Right atrium auricular region (tissue), 2 donors: ENCODE measurements at regions not wholly inside any gene's neighbourhood (a gene's known extent, or its start where the extent isn't known, plus 50 kb on each side); places are given as distances from the start of the nearest gene placed in this dataset.

Experiments used
- DNase-seq: peaks from one replicate; pipeline ENCODE4 v3.0.0-alpha.2; 2019; ENCODE audit warnings: low spot score
- H3K27ac ChIP-seq, 2 donors: fragments of 200-600 bp; sonication (generic); 1 replicate in 1 of 2; 2 replicates in 1 of 2; pipeline ENCODE4 v1.5.1; 2016 to 2019
- H3K27me3 ChIP-seq, 2 donors: fragments of 200-600 bp; sonication (generic); one replicate each; pipeline versions ENCODE4 v1.5.1 to v1.6.0; 2017 to 2019
- H3K36me3 ChIP-seq: fragments of 200-600 bp; sonication (generic); one replicate; pipeline ENCODE4 v1.5.1; 2016
- H3K4me1 ChIP-seq, 2 donors: fragments of 200-600 bp; sonication (generic); one replicate each; pipeline versions ENCODE4 v1.5.1 to v1.6.0; 2017 to 2019
- H3K4me3 ChIP-seq, 2 donors: fragments of 200-600 bp; sonication (generic); 1 replicate in 1 of 2; 2 replicates in 1 of 2; pipeline ENCODE4 v1.5.1; 2017 to 2019; ENCODE audit warnings: mild to moderate bottlenecking in 1 of 2, moderate library complexity in 1 of 2
- H3K9me3 ChIP-seq, 2 donors: fragments of 200-600 bp; sonication (generic); one replicate each; pipeline ENCODE4 v1.5.1; 2019
- TF ChIP-seq, protein P1 (sequence below), 2 donors: fragments of 200-600 bp; sonication (generic); IDR thresholded peaks; one replicate each; pipeline ENCODE4 v1.5.1; 2019; ENCODE audit warnings: antibody characterized with exemption in 2 of 2

- no peak overlapping the region for H3K27ac ChIP-seq
- no peaks in the 10 kb centered on the region for H3K4me1 ChIP-seq
- no peak for DNase-seq
- H3K9me3 ChIP-seq = no peaks in the 10 kb centered on the region
- TF ChIP-seq, protein P1, sequence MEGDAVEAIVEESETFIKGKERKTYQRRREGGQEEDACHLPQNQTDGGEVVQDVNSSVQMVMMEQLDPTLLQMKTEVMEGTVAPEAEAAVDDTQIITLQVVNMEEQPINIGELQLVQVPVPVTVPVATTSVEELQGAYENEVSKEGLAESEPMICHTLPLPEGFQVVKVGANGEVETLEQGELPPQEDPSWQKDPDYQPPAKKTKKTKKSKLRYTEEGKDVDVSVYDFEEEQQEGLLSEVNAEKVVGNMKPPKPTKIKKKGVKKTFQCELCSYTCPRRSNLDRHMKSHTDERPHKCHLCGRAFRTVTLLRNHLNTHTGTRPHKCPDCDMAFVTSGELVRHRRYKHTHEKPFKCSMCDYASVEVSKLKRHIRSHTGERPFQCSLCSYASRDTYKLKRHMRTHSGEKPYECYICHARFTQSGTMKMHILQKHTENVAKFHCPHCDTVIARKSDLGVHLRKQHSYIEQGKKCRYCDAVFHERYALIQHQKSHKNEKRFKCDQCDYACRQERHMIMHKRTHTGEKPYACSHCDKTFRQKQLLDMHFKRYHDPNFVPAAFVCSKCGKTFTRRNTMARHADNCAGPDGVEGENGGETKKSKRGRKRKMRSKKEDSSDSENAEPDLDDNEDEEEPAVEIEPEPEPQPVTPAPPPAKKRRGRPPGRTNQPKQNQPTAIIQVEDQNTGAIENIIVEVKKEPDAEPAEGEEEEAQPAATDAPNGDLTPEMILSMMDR (IDR thresholded peaks at IDR 0.05) = no peak
- H3K36me3 ChIP-seq = no peaks in the 10 kb centered on the region
- H3K27me3 ChIP-seq = no peaks in the 10 kb centered on the region
- H3K4me3 ChIP-seq = no peak overlapping the region
These were observed 65.6 kb upstream of the PLXNA2 start for GRCh38 chr1:208309771-208310170.

- Histone ChIP-seq H3K36me3 (no peaks in the 10 kb centered on the region), H3K27me3 (no peaks in the 10 kb centered on the region), H3K4me3 (no peak overlapping the region), H3K9me3 (no peaks in the 10 kb centered on the region), H3K4me1 (no peaks in the 10 kb centered on the region), H3K27ac (no peak overlapping the region)
- TF ChIP-seq, protein P1 (IDR thresholded peaks at IDR 0.05) = no peak
- DNase-seq = no peak
These were observed 68.5 kb upstream of the PLXNA2 start for GRCh38 chr1:208312706-208313105.

GRCh38 chr1:208314431-208314830, 70.2 kb upstream of the PLXNA2 start:
- no peaks in the 10 kb centered on the region for H3K9me3 ChIP-seq
- no peak overlapping the region for H3K4me3 ChIP-seq
- no peaks in the 10 kb centered on the region for H3K36me3 ChIP-seq
- DNase-seq = no peak
- no peaks in the 10 kb centered on the region for H3K4me1 ChIP-seq
- TF ChIP-seq, protein P1 (IDR thresholded peaks at IDR 0.05) = no peak
- H3K27me3 ChIP-seq = no peaks in the 10 kb centered on the region
- no peak overlapping the region for H3K27ac ChIP-seq

DNA sequence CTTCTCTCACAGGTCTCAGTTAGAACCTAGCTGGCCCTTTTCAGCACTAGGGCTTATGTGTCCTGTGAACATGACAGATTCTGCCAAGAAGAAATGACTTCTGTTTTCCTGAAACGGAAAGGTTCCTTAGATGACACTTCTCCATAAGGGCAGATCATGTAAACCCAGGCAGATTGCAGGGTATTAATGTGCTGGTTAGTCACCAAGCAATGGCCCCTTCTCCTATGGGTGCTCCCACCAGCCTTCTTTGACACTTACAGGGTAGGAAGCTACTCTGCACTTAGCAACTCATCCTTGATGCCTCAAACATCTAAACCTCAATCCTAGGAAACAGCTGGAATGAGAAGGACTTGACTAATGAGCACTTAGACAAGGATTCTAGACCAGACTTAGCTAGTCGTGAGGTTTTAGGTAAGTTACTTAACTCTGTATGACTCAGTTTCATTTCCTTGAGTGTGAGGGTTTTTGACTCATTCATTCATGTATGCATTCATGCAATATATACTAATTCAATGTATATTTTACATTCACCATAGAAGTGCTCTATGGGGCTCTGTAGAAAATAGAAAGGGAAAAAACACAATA, 74.1 kb upstream of the PLXNA2 start:
- Histone ChIP-seq H3K4me3 (no peak overlapping the region), H3K36me3 (no peaks in the 10 kb centered on the region), H3K27me3 (no peaks in the 10 kb centered on the region), H3K27ac (no peak overlapping the region), H3K4me1 (no peaks in the 10 kb centered on the region), H3K9me3 (no peaks in the 10 kb centered on the region)
- no peak for DNase-seq
- TF ChIP-seq, protein P1 (IDR thresholded peaks at IDR 0.05) = no peak

GRCh38 chr1:208324005-208324404, 79.8 kb upstream of the PLXNA2 start:
- no peaks in the 10 kb centered on the region for H3K9me3 ChIP-seq
- H3K27ac ChIP-seq = no peak overlapping the region
- TF ChIP-seq, protein P1 (IDR thresholded peaks at IDR 0.05) = no peak
- no peaks in the 10 kb centered on the region for H3K36me3 ChIP-seq
- no peaks in the 10 kb centered on the region for H3K27me3 ChIP-seq
- H3K4me3 ChIP-seq = no peak overlapping the region
- H3K4me1 ChIP-seq = no peaks in the 10 kb centered on the region
- DNase-seq = no peak

DNA sequence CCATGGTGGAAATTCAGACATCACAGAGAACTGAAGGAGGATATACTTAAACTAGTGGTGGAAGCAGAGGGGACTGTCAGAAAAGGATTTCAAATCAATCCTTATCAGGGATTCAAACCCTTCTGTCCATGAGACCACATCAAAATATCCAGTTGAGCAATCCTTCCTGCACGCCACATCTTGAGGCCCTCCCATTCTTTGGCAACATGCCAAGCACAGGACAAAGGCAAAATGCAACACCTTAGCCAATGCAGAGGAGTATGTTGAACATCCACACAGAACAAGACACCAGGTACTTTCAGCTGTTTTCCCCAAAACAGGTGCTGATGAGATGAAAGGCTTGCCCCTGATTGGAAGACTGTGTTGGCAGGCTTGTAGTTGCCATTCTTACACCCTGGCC, 81.8 kb upstream of the PLXNA2 start:
- Histone ChIP-seq H3K4me3 (no peak overlapping the region), H3K9me3 (no peaks in the 10 kb centered on the region), H3K36me3 (no peaks in the 10 kb centered on the region), H3K27ac (no peak overlapping the region), H3K4me1 (no peaks in the 10 kb centered on the region), H3K27me3 (no peaks in the 10 kb centered on the region)
- TF ChIP-seq, protein P1 (IDR thresholded peaks at IDR 0.05) = no peak
- no peak for DNase-seq
